ENCODE measurements at regions not wholly inside any gene's neighbourhood (a gene's known extent, or its start where the extent isn't known, plus 50 kb on each side); places are given as distances from the start of the nearest gene placed in this dataset.
A peak's percentile ranks its signal among the peaks of the same experiment; 100 is the strongest.

DNA sequence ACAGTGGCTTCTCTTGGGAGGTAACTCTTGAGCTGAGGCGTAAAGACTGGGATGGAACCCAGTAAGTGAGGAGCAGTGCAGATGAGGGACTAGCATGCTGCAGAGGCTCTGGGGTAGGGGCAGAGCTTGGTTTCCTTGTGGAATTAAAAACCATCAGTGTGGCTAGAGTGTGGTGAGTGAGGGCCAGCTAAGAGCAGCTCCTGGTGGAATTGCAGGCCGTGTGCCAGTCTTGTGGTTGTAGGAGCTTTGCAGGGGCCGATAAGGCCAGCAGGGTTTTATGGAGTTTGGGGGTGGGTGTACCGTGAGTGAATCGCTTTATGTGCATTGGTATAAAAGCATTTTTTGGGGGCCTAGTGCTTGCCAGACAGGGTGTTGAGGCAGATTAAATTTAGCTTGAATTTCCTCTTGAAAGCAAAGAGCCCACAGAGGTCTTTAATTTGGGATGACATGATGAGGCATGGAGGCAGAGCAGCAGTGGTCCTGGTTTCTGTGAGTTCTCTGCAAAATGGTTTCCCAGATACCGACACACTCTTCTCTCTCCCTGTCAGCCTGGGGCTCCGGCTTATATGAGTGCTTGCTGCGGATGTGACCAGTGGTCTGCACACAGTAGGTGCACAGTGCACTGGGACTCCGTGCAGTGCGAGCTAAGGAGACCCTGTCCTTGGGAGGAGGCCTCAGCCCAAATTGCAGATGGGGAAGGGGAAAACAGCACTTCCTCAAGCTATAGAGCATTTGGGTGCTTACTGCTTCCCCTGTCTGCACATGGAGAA lies 176.4 kb upstream of the PITX1 start:
- no peak for DNase-seq (ENCODE audit: low read depth)
- POLR2A ChIA-PET: interaction anchor here (0.6 kb wide), 1 partner anchor 60 kb away, joined by 3 read pairs; no protein-coding TSS in a partner anchor
- no peaks in the 10 kb centered on the region for H3K36me3 ChIP-seq (ENCODE audit: control insufficient read depth, insufficient read depth, low read length)

DNA sequence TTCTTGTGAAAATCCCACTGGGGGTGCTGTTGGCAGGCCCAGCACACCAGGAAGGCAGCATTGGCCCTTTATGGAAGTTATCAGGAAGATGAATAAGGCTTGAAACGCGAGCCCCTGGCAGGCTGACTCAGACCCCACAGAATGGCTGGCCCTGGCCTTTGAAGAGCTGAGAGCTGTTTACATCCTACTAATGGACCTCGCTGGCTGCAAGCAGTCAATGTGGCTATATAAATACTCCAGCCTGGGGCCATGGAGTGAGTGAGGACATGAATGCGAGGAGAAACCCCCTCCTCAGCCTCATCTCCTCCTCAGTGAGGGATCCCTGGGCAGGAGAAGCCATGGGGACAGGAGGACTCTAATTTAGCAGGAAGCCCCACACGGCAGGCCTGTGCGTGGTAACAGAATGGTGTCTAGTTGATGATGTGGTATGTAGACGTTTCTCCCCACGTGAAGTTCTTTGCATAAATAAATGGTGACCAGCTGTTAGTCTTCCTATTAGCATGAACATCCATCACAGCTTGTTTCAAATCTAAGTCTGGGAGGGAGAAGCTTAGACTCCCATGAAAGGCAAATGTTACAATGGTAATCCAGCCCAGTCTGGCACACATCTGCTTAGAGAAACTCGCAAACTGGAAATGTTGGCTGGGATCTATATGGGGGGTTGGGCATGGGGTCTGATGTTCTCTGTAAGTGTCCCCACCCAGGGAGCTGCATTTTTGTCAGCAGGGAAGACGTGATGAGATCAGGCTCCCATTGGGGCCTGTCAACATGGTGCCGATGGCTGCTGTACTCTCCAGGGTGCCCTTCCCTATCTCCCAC lies 175.1 kb upstream of the PITX1 start:
- POLR2A ChIA-PET: no interaction called here
- peak; percentile 74 for DNase-seq (ENCODE audit: low read depth)
- H3K36me3 ChIP-seq (ENCODE audit: control insufficient read depth, insufficient read depth, low read length): no peaks in the 10 kb centered on the region
- TF ChIP-seq, protein P1, sequence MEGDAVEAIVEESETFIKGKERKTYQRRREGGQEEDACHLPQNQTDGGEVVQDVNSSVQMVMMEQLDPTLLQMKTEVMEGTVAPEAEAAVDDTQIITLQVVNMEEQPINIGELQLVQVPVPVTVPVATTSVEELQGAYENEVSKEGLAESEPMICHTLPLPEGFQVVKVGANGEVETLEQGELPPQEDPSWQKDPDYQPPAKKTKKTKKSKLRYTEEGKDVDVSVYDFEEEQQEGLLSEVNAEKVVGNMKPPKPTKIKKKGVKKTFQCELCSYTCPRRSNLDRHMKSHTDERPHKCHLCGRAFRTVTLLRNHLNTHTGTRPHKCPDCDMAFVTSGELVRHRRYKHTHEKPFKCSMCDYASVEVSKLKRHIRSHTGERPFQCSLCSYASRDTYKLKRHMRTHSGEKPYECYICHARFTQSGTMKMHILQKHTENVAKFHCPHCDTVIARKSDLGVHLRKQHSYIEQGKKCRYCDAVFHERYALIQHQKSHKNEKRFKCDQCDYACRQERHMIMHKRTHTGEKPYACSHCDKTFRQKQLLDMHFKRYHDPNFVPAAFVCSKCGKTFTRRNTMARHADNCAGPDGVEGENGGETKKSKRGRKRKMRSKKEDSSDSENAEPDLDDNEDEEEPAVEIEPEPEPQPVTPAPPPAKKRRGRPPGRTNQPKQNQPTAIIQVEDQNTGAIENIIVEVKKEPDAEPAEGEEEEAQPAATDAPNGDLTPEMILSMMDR (IDR thresholded peaks at IDR 0.05; ENCODE audit: insufficient read depth, low read depth, low read length): peak; percentile 51
- no peaks in the 10 kb centered on the region for H3K27me3 ChIP-seq (ENCODE audit: control insufficient read depth, insufficient read depth, low read length)
- H3K4me3 ChIP-seq (ENCODE audit: low read depth, low read length): no peak overlapping the region
- CTCF ChIA-PET: interaction anchor here (0.6 to 2.6 kb wide), 8 partner anchors 18 to 216 kb away, joined by 3 to 12 read pairs (median 4); no protein-coding TSS in a partner anchor

More for the DNA sequence above, 176.4 kb upstream of the PITX1 start:
- Histone ChIP-seq H3K4me3 (ENCODE audit: low read depth, low read length) (no peak overlapping the region), H3K27me3 (ENCODE audit: control insufficient read depth, insufficient read depth, low read length) (no peaks in the 10 kb centered on the region)
- CTCF ChIA-PET: interaction anchor here (0.7 to 2.6 kb wide), 8 partner anchors 16 to 306 kb away, joined by 3 to 12 read pairs (median 4); partner anchors contain the start of gene PCBD2
- TF ChIP-seq, protein P1 (IDR thresholded peaks at IDR 0.05; ENCODE audit: insufficient read depth, low read depth, low read length): no peak

DNA sequence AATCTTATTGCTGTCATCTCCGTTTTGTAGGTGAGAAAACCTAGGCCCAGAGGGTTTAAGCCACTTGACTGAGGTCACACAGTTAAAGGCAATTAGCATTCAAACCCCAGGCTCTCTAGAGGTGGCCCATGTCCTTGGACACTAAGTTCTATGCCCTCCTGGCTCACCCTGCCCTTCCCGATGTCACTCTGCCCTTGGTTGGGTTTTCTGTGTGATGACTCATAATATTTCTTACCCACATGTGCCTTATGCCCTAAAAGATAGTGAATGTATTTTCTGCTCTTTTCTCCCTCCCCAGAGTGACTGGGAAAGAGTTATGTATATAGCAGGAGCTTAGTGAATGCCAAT lies 174.5 kb upstream of the PITX1 start:
- TF ChIP-seq, protein P1 (IDR thresholded peaks at IDR 0.05; ENCODE audit: insufficient read depth, low read depth, low read length): no peak
- H3K27me3 ChIP-seq (ENCODE audit: control insufficient read depth, insufficient read depth, low read length): no peaks in the 10 kb centered on the region
- H3K4me3 ChIP-seq (ENCODE audit: low read depth, low read length): no peak overlapping the region
- CTCF ChIA-PET: interaction anchor here (0.6 to 2.6 kb wide), 6 partner anchors 17 to 217 kb away, joined by 3 to 12 read pairs (median 4); no protein-coding TSS in a partner anchor
- POLR2A ChIA-PET: no interaction called here
- no peaks in the 10 kb centered on the region for H3K36me3 ChIP-seq (ENCODE audit: control insufficient read depth, insufficient read depth, low read length)
- no peak for DNase-seq (ENCODE audit: low read depth)

DNA sequence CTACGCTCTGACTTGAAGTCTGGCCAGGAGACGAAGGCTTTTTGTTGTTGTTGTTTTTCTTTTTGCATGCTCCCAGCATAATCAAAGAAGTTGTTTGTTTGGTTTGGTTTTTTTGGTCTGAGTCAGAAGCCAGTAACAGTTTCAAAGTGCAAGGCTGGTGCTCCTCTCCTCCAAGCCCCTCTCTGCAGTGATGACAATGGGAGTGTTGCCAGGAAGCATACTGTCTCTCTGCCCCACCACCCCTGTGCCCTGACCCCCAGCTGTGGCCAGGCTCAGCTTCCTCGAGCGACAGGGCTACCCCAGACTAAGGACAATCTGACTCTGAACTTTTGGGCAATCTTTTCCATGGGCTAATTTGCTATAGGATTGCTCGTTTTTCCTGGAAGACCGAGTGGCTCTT lies 173.8 kb upstream of the PITX1 start:
- Histone ChIP-seq H3K4me3 (ENCODE audit: low read depth, low read length) (no peak overlapping the region), H3K27me3 (ENCODE audit: control insufficient read depth, insufficient read depth, low read length) (no peaks in the 10 kb centered on the region), H3K36me3 (ENCODE audit: control insufficient read depth, insufficient read depth, low read length) (no peaks in the 10 kb centered on the region)
- POLR2A ChIA-PET: no interaction called here
- CTCF ChIA-PET: interaction anchor here (1.2 to 2.4 kb wide), 3 partner anchors 103 to 124 kb away, joined by 3 to 12 read pairs (median 5); no protein-coding TSS in a partner anchor
- no peak for DNase-seq (ENCODE audit: low read depth)
- TF ChIP-seq, protein P1 (IDR thresholded peaks at IDR 0.05; ENCODE audit: insufficient read depth, low read depth, low read length): no peak

DNA sequence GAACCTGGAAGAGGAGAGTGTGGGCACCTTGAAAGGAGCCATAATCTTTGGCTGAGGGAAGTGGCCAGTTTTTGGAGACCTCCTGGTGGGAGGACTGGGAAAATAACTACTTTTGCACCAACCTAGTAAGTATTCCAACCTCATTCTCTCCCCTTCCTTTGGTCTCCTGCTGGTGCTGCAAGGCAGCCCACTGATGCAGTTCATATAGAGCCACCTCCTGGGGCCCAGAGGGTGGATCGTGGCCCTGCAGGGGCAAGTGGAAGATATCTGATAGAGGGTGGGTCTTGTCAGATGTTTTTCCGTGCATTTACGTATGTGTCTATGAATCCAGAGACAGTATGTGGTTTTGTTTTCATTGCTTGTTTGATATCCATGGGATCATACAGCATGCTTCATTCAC lies 172.8 kb upstream of the PITX1 start:
- Histone ChIP-seq H3K27me3 (ENCODE audit: control insufficient read depth, insufficient read depth, low read length) (no peaks in the 10 kb centered on the region), H3K36me3 (ENCODE audit: control insufficient read depth, insufficient read depth, low read length) (no peaks in the 10 kb centered on the region), H3K4me3 (ENCODE audit: low read depth, low read length) (no peak overlapping the region)
- POLR2A ChIA-PET: no interaction called here
- TF ChIP-seq, protein P1 (IDR thresholded peaks at IDR 0.05; ENCODE audit: insufficient read depth, low read depth, low read length): no peak
- no peak for DNase-seq (ENCODE audit: low read depth)
- CTCF ChIA-PET: no interaction called here

Data from BJ (cell line).